ENCODE measurements at regions not wholly inside any gene's neighbourhood (a gene's known extent, or its start where the extent isn't known, plus 50 kb on each side); places are given as distances from the start of the nearest gene placed in this dataset.

GRCh38 chr2:195428673-195429072, 228.4 kb upstream of the SLC39A10 start:
- DNase-seq: no peak
- TF ChIP-seq CTCF (IDR thresholded peaks at IDR 0.05): no peak
- Histone ChIP-seq H3K27me3 (no peaks in the 10 kb centered on the region), H3K36me3 (no peaks in the 10 kb centered on the region), H3K4me3 (no peak overlapping the region), H3K4me1 (no peaks in the 10 kb centered on the region), H3K27ac (no peak overlapping the region), H3K9me3 (no peaks in the 10 kb centered on the region)
- intact Hi-C loops (cut with DNase I): no loop called here
- ATAC-seq: no peak

GRCh38 chr2:195425328-195425727, 231.7 kb upstream of the SLC39A10 start:
- intact Hi-C loops (cut with DNase I): no loop called here

GRCh38 chr2:195419033-195419432, 238.0 kb upstream of the SLC39A10 start:
- no peaks in the 10 kb centered on the region for H3K27me3 ChIP-seq
- no peaks in the 10 kb centered on the region for H3K36me3 ChIP-seq
- TF ChIP-seq CTCF (IDR thresholded peaks at IDR 0.05): no peak
- H3K4me3 ChIP-seq: no peak overlapping the region
- DNase-seq (no peak), ATAC-seq (no peak)
- H3K9me3 ChIP-seq: no peaks in the 10 kb centered on the region
- no peak overlapping the region for H3K27ac ChIP-seq
- no peaks in the 10 kb centered on the region for H3K4me1 ChIP-seq
- intact Hi-C loops (cut with DNase I): no loop called here

More at GRCh38 chr2:195425328-195425727, 231.7 kb upstream of the SLC39A10 start:
- TF ChIP-seq CTCF (IDR thresholded peaks at IDR 0.05): no peak
- H3K27me3 ChIP-seq: no peaks in the 10 kb centered on the region
- no peak overlapping the region for H3K27ac ChIP-seq
- no peaks in the 10 kb centered on the region for H3K36me3 ChIP-seq
- H3K4me1 ChIP-seq: no peaks in the 10 kb centered on the region
- H3K4me3 ChIP-seq: no peak overlapping the region
- no peak for ATAC-seq
- no peak for DNase-seq
- H3K9me3 ChIP-seq: no peaks in the 10 kb centered on the region

- DNase-seq (no peak), ATAC-seq (no peak)
- Histone ChIP-seq H3K4me1 (no peaks in the 10 kb centered on the region), H3K9me3 (no peaks in the 10 kb centered on the region), H3K27ac (no peak overlapping the region), H3K27me3 (no peaks in the 10 kb centered on the region), H3K4me3 (no peak overlapping the region), H3K36me3 (no peaks in the 10 kb centered on the region)
- intact Hi-C loops (cut with DNase I): no loop called here
- TF ChIP-seq CTCF (IDR thresholded peaks at IDR 0.05): no peak
Observed at GRCh38 chr2:195414537-195415100, 242.4 kb upstream of the SLC39A10 start.

- Histone ChIP-seq H3K27me3 (no peaks in the 10 kb centered on the region), H3K9me3 (no peaks in the 10 kb centered on the region), H3K4me3 (no peak overlapping the region), H3K36me3 (no peaks in the 10 kb centered on the region), H3K4me1 (no peaks in the 10 kb centered on the region), H3K27ac (no peak overlapping the region)
- ATAC-seq (no peak), DNase-seq (no peak)
- intact Hi-C loops (cut with DNase I): no loop called here
- no peak for TF ChIP-seq CTCF (IDR thresholded peaks at IDR 0.05)
Observed at GRCh38 chr2:195413944-195414343, 243.1 kb upstream of the SLC39A10 start.

Measured in left lung (tissue), 4 donors.